Cardiac fibroblast (primary cell): ENCODE measurements at regions not wholly inside any gene's neighbourhood (a gene's known extent, or its start where the extent isn't known, plus 50 kb on each side); places are given as distances from the start of the nearest gene placed in this dataset.

Experiments used
- DNase-seq, 2 donors: peaks; one replicate each; pipeline versions ENCODE4 v3.0.0 to v3.0.0-alpha.2; 2010; ENCODE audit warnings: low read depth in 2 of 2
- H3K4me3 ChIP-seq, 2 donors: replicated peaks in 1 of 2; 1 replicate in 1 of 2; 2 replicates in 1 of 2; pipeline ENCODE4 v1.5.1; 2011; ENCODE audit warnings: low read depth in 2 of 2, low read length in 2 of 2, mild to moderate bottlenecking in 2 of 2, moderate library complexity in 1 of 2
- TF ChIP-seq, protein P1 (sequence below): IDR thresholded peaks from one replicate; pipeline ENCODE4 v1.5.1; 2011; ENCODE audit warnings: low read depth, mild to moderate bottlenecking, low read length, inconsistent platforms

GRCh38 chr2:58535990-58536389, 294.9 kb upstream of the FANCL start:
- H3K4me3 ChIP-seq = no peak overlapping the region
- TF ChIP-seq, protein P1, sequence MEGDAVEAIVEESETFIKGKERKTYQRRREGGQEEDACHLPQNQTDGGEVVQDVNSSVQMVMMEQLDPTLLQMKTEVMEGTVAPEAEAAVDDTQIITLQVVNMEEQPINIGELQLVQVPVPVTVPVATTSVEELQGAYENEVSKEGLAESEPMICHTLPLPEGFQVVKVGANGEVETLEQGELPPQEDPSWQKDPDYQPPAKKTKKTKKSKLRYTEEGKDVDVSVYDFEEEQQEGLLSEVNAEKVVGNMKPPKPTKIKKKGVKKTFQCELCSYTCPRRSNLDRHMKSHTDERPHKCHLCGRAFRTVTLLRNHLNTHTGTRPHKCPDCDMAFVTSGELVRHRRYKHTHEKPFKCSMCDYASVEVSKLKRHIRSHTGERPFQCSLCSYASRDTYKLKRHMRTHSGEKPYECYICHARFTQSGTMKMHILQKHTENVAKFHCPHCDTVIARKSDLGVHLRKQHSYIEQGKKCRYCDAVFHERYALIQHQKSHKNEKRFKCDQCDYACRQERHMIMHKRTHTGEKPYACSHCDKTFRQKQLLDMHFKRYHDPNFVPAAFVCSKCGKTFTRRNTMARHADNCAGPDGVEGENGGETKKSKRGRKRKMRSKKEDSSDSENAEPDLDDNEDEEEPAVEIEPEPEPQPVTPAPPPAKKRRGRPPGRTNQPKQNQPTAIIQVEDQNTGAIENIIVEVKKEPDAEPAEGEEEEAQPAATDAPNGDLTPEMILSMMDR = no peak
- DNase-seq = no peak

DNA sequence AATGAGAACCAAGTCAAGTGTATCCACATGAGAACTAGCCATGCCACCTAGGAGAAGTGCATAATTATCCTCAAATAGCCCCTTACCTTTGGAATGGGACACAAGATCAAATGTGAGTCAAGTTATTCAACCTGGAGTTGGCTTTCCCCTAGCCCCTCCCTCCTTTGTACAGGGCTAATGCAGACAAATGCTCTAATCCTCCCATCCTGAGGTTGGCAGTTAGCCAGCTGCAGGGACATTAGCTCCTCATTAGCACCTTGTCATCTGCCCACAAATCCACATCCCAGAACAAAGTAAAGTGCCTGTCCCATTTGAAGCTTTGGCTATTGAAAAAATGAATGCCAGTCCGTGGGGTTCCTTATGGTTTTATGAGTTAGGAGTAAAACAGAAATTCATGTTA, 294.1 kb upstream of the FANCL start:
- no peak overlapping the region for H3K4me3 ChIP-seq
- TF ChIP-seq, protein P1 = no peak
- no peak for DNase-seq

DNA sequence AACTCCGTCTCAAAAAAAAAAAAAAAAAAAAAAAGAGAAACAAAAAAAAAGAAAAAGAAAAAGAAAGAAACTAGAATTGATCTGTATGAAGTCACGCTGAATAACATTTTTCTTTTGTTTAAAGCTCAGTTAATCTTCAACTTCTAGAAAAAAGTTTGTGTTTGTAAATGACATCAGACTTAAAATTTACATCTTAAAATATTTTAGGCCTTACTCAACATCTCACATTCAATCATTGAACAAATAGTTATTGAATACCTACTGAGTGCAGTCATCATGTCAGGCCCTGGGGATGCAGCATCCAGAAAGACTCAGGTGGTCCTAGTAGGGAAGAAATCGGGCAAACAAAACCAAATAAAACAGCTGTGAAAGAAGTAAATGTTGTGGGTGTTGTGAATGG, 292.3 kb upstream of the FANCL start:
- H3K4me3 ChIP-seq = no peak overlapping the region
- DNase-seq = no peak
- TF ChIP-seq, protein P1 = no peak

GRCh38 chr2:58532641-58533040, 291.5 kb upstream of the FANCL start:
- DNase-seq = no peak
- TF ChIP-seq, protein P1 = no peak
- no peak overlapping the region for H3K4me3 ChIP-seq

GRCh38 chr2:58527647-58528046, 286.5 kb upstream of the FANCL start:
- no peak overlapping the region for H3K4me3 ChIP-seq
- TF ChIP-seq, protein P1 = no peak
- no peak for DNase-seq

DNA sequence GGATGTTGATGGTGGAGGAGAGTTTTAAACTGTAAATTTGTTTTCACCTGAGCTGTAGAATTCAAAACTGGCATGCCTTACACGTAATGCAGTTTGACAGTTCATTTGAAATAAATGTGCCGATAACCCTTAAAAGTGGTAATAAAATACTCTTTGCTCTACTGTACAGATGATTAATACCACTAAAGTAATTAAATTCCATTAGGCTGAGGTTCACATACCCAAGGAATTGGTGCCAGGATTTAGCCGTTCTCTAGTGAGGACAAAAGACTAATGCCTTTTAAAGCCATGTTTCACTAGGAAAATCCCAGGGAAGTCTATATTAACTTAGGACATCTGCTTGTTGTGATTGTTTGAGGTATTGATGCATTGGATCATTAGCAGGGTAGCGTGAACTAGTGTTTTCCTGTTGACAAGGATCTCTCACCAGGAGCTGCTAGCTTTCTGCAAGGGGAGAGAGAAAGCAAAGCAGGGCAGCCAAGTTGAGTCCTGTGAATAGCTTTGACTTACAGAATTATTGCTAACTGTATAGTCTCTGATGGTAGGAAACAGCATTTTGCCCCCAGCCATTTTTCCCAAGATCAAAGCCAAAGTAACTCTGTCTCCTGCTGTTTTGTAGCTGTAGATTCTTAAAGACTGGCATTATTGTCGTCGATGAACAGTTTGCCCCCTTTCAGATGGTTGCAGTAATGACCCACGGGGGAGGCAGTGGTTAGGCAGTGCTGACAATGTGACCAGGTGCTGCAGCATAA, 280.9 kb upstream of the FANCL start:
- DNase-seq = no peak

More for the DNA sequence above, 280.9 kb upstream of the FANCL start:
- H3K4me3 ChIP-seq = no peak overlapping the region
- TF ChIP-seq, protein P1 = no peak
